ENCODE measurements at regions not wholly inside any gene's neighbourhood (a gene's known extent, or its start where the extent isn't known, plus 50 kb on each side); places are given as distances from the start of the nearest gene placed in this dataset.
A peak's percentile ranks its signal among the peaks of the same experiment; 100 is the strongest.

DNA sequence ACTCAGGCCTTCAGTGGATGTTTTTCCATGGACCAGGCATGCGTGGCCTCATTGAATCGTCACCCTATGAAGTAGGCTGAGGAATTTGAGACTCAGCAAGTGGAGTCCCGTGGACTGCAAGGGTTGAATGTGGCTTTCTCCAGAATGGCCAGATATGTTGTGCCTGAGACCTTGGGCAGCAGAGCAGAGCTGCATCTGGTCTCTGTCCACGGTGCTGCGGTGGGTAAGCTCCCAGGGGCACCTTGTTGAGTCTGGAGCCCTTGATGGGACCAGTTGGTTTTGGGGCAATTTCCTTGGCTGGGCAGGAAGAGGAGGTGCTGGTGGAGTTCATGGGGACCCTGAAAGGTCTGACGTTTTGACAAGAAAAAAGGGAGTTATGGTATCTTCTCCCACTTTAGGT, 368.1 kb upstream of the EEF2KMT start:
- H3K27me3 ChIP-seq (ENCODE audit: control insufficient read depth, insufficient read depth, low read length): no peaks in the 10 kb centered on the region
- FAIRE-seq (no peak), DNase-seq (no peak)
- no peaks in the 10 kb centered on the region for H3K9me3 ChIP-seq (ENCODE audit: control insufficient read depth in 2 of 3, insufficient read depth in 1 of 3, low read length in 3 of 3)
- H3K4me3 ChIP-seq (ENCODE audit: low read length in 3 of 3): no peak overlapping the region
- no peak overlapping the region for H3K9ac ChIP-seq (ENCODE audit: low read length in 3 of 3)
- no peaks in the 10 kb centered on the region for H3K4me1 ChIP-seq (ENCODE audit: control insufficient read depth in 2 of 3, insufficient read depth in 2 of 3, low read depth in 1 of 3, low read length in 3 of 3)
- no peak overlapping the region for H3K27ac ChIP-seq (ENCODE audit: low read depth in 2 of 2, low read length in 2 of 2)
- intact Hi-C loops (cut with DNase I): no loop called here
- TF ChIP-seq, protein P1, sequence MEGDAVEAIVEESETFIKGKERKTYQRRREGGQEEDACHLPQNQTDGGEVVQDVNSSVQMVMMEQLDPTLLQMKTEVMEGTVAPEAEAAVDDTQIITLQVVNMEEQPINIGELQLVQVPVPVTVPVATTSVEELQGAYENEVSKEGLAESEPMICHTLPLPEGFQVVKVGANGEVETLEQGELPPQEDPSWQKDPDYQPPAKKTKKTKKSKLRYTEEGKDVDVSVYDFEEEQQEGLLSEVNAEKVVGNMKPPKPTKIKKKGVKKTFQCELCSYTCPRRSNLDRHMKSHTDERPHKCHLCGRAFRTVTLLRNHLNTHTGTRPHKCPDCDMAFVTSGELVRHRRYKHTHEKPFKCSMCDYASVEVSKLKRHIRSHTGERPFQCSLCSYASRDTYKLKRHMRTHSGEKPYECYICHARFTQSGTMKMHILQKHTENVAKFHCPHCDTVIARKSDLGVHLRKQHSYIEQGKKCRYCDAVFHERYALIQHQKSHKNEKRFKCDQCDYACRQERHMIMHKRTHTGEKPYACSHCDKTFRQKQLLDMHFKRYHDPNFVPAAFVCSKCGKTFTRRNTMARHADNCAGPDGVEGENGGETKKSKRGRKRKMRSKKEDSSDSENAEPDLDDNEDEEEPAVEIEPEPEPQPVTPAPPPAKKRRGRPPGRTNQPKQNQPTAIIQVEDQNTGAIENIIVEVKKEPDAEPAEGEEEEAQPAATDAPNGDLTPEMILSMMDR (IDR thresholded peaks at IDR 0.05; ENCODE audit: borderline replicate concordance, extremely low read depth, insufficient read depth): no peak
- H3K36me3 ChIP-seq (ENCODE audit: control insufficient read depth in 2 of 3, insufficient read depth in 3 of 3, low read length in 3 of 3): no peaks in the 10 kb centered on the region

GRCh38 chr16:5463820-5464219, 366.2 kb upstream of the EEF2KMT start:
- FAIRE-seq (no peak), DNase-seq (no peak)
- no peaks in the 10 kb centered on the region for H3K27me3 ChIP-seq (ENCODE audit: control insufficient read depth, insufficient read depth, low read length)
- H3K4me3 ChIP-seq (ENCODE audit: low read length in 3 of 3): no peak overlapping the region
- H3K9ac ChIP-seq (ENCODE audit: low read length in 3 of 3): no peak overlapping the region
- TF ChIP-seq, protein P1 (IDR thresholded peaks at IDR 0.05; ENCODE audit: borderline replicate concordance, extremely low read depth, insufficient read depth): no peak
- no peaks in the 10 kb centered on the region for H3K9me3 ChIP-seq (ENCODE audit: control insufficient read depth in 2 of 3, insufficient read depth in 1 of 3, low read length in 3 of 3)
- intact Hi-C loops (cut with DNase I): no loop called here
- no peak overlapping the region for H3K27ac ChIP-seq (ENCODE audit: low read depth in 2 of 2, low read length in 2 of 2)
- no peaks in the 10 kb centered on the region for H3K36me3 ChIP-seq (ENCODE audit: control insufficient read depth in 2 of 3, insufficient read depth in 3 of 3, low read length in 3 of 3)
- no peaks in the 10 kb centered on the region for H3K4me1 ChIP-seq (ENCODE audit: control insufficient read depth in 2 of 3, insufficient read depth in 2 of 3, low read depth in 1 of 3, low read length in 3 of 3)

DNA sequence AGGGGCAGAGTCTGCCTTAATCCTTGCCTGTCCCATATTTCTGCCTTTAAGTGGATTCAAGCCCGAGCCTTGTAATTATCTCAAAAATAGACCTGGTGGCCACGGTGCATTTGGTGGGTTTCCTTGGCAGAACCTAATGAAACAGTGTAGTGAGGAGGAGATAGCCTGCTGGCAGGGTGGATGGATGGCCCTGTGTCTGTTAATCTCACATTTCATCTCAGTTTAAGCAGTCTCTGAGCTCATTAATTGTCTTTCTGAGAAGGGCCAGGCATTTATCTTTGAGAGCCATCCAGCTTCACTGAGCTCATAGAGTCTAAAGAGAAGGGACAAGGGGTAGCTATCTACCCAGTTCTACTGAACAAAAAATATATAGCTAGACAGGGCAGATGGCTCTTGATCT, 364.0 kb upstream of the EEF2KMT start:
- peak in 1 of 5 donors; percentile 17 for DNase-seq
- Histone ChIP-seq H3K9me3 (ENCODE audit: control insufficient read depth in 2 of 3, insufficient read depth in 1 of 3, low read length in 3 of 3) (no peaks in the 10 kb centered on the region), H3K36me3 (ENCODE audit: control insufficient read depth in 2 of 3, insufficient read depth in 3 of 3, low read length in 3 of 3) (no peaks in the 10 kb centered on the region), H3K27ac (ENCODE audit: low read depth in 2 of 2, low read length in 2 of 2) (no peak overlapping the region), H3K27me3 (ENCODE audit: control insufficient read depth, insufficient read depth, low read length) (no peaks in the 10 kb centered on the region), H3K4me3 (ENCODE audit: low read length in 3 of 3) (no peak overlapping the region), H3K9ac (ENCODE audit: low read length in 3 of 3) (no peak overlapping the region), H3K4me1 (ENCODE audit: control insufficient read depth in 2 of 3, insufficient read depth in 2 of 3, low read depth in 1 of 3, low read length in 3 of 3) (no peaks in the 10 kb centered on the region)
- FAIRE-seq: no peak
- TF ChIP-seq, protein P1 (IDR thresholded peaks at IDR 0.05; ENCODE audit: borderline replicate concordance, extremely low read depth, insufficient read depth): no peak
- intact Hi-C loops (cut with DNase I): no loop called here

- FAIRE-seq (no peak), DNase-seq (no peak)
- no peaks in the 10 kb centered on the region for H3K27me3 ChIP-seq (ENCODE audit: control insufficient read depth, insufficient read depth, low read length)
- no peak overlapping the region for H3K27ac ChIP-seq (ENCODE audit: low read depth in 2 of 2, low read length in 2 of 2)
- H3K4me3 ChIP-seq (ENCODE audit: low read length in 3 of 3): no peak overlapping the region
- H3K36me3 ChIP-seq (ENCODE audit: control insufficient read depth in 2 of 3, insufficient read depth in 3 of 3, low read length in 3 of 3): no peaks in the 10 kb centered on the region
- no peak overlapping the region for H3K9ac ChIP-seq (ENCODE audit: low read length in 3 of 3)
- no peaks in the 10 kb centered on the region for H3K4me1 ChIP-seq (ENCODE audit: control insufficient read depth in 2 of 3, insufficient read depth in 2 of 3, low read depth in 1 of 3, low read length in 3 of 3)
- intact Hi-C loops (cut with DNase I): no loop called here
- no peaks in the 10 kb centered on the region for H3K9me3 ChIP-seq (ENCODE audit: control insufficient read depth in 2 of 3, insufficient read depth in 1 of 3, low read length in 3 of 3)
- TF ChIP-seq, protein P1 (IDR thresholded peaks at IDR 0.05; ENCODE audit: borderline replicate concordance, extremely low read depth, insufficient read depth): no peak
Observed at GRCh38 chr16:5461141-5461540, 363.5 kb upstream of the EEF2KMT start.
